HEK293 (cell line): ENCODE measurements at regions not wholly inside any gene's neighbourhood (a gene's known extent, or its start where the extent isn't known, plus 50 kb on each side); places are given as distances from the start of the nearest gene placed in this dataset.

ENCODE experiments used
- CTCF ChIP-seq: fragments of 450-650 bp; formaldehyde crosslinking; IDR thresholded peaks from 2 replicates; pipeline ENCODE4 v1.5.1; 2016; ENCODE audit warnings: missing biosample characterization, missing genetic modification characterization
- HOXA7 ChIP-seq: sonication (generic); formaldehyde crosslinking; IDR thresholded peaks from 2 replicates; pipeline ENCODE4 v1.8.1; 2022; ENCODE audit warnings: missing genetic modification reagents, borderline replicate concordance
- KLF1 ChIP-seq: fragments of 450-650 bp; formaldehyde crosslinking; IDR thresholded peaks from 2 replicates; pipeline ENCODE4 v1.5.1; 2016; ENCODE audit warnings: missing biosample characterization, missing genetic modification characterization
- KLF8 ChIP-seq: fragments of 450-650 bp; formaldehyde crosslinking; IDR thresholded peaks from 2 replicates; pipeline ENCODE4 v1.5.1; 2016; ENCODE audit warnings: missing biosample characterization, missing genetic modification characterization
- ZNF214 ChIP-seq: fragments of 450-650 bp; formaldehyde crosslinking; IDR thresholded peaks from 2 replicates; pipeline ENCODE4 v1.5.1; 2017; ENCODE audit warnings: missing biosample characterization, mild to moderate bottlenecking, missing genetic modification characterization, borderline replicate concordance
- ZNF280D ChIP-seq: fragments of 450-650 bp; formaldehyde crosslinking; IDR thresholded peaks from 2 replicates; pipeline ENCODE4 v1.5.1; 2016; ENCODE audit warnings: missing biosample characterization, missing genetic modification characterization
- ZNF585B ChIP-seq: fragments of 450-650 bp; formaldehyde crosslinking; IDR thresholded peaks from 2 replicates; pipeline ENCODE4 v1.5.1; 2016; ENCODE audit warnings: missing biosample characterization, missing genetic modification characterization
- ZNF623 ChIP-seq: fragments of 450-650 bp; formaldehyde crosslinking; IDR thresholded peaks from 2 replicates; pipeline ENCODE4 v1.5.1; 2016; ENCODE audit warnings: missing biosample characterization, missing genetic modification characterization
- ZNF639 ChIP-seq: fragments of 450-650 bp; formaldehyde crosslinking; IDR thresholded peaks from 2 replicates; pipeline ENCODE4 v1.5.1; 2016; ENCODE audit warnings: missing biosample characterization, missing genetic modification characterization
- ZNF785 ChIP-seq: fragments of 450-650 bp; formaldehyde crosslinking; IDR thresholded peaks from 2 replicates; pipeline ENCODE4 v1.5.1; 2016; ENCODE audit warnings: missing biosample characterization, missing genetic modification characterization
- TF ChIP-seq, protein P1 (sequence below): fragments of 450-650 bp; formaldehyde crosslinking; IDR thresholded peaks from 2 replicates; pipeline ENCODE4 v1.5.0; 2017; ENCODE audit warnings: missing biosample characterization, missing genetic modification characterization, borderline replicate concordance
- TF ChIP-seq, protein P2 (sequence below): fragments of 450-650 bp; formaldehyde crosslinking; IDR thresholded peaks from 2 replicates; pipeline ENCODE4 v1.5.1; 2016; ENCODE audit warnings: missing biosample characterization, missing genetic modification characterization
- TF ChIP-seq, protein P3 (sequence below): sonication (generic); formaldehyde crosslinking; IDR thresholded peaks from 2 replicates; pipeline ENCODE4 v1.8.1; 2022; ENCODE audit warnings: mild to moderate bottlenecking, moderate library complexity, missing genetic modification reagents

DNA sequence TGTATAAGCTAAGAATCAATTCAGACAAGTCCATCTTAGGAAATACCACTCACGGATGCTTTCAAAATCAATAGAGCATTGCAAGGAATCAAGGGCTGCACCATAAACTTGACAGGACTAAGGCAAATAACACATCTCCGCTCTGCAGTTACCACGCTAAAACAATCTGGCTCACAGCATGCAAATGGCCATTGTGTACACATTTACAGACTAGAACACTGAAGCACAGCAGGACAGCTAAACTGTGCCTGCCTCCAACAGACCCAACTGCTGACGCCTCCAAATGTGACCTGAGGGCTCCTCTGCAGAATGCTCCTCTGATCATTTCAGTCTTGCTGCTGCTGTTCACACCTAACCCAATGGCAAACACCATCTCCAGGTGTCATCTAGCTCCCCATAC is 104.3 kb downstream of the MEX3B start:
- TF ChIP-seq CTCF (tag by site-specific recombination), result no peak
- TF ChIP-seq ZNF214 (tag by site-specific recombination), result no peak
- no peak for TF ChIP-seq HOXA7
- no peak for TF ChIP-seq KLF8
- TF ChIP-seq, protein P1, sequence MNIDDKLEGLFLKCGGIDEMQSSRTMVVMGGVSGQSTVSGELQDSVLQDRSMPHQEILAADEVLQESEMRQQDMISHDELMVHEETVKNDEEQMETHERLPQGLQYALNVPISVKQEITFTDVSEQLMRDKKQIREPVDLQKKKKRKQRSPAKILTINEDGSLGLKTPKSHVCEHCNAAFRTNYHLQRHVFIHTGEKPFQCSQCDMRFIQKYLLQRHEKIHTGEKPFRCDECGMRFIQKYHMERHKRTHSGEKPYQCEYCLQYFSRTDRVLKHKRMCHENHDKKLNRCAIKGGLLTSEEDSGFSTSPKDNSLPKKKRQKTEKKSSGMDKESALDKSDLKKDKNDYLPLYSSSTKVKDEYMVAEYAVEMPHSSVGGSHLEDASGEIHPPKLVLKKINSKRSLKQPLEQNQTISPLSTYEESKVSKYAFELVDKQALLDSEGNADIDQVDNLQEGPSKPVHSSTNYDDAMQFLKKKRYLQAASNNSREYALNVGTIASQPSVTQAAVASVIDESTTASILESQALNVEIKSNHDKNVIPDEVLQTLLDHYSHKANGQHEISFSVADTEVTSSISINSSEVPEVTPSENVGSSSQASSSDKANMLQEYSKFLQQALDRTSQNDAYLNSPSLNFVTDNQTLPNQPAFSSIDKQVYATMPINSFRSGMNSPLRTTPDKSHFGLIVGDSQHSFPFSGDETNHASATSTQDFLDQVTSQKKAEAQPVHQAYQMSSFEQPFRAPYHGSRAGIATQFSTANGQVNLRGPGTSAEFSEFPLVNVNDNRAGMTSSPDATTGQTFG (tag by site-specific recombination), result no peak
- no peak for TF ChIP-seq ZNF585B (tag by site-specific recombination)
- TF ChIP-seq ZNF785, result no peak
- no peak for TF ChIP-seq ZNF623 (tag by site-specific recombination)
- TF ChIP-seq, protein P2, sequence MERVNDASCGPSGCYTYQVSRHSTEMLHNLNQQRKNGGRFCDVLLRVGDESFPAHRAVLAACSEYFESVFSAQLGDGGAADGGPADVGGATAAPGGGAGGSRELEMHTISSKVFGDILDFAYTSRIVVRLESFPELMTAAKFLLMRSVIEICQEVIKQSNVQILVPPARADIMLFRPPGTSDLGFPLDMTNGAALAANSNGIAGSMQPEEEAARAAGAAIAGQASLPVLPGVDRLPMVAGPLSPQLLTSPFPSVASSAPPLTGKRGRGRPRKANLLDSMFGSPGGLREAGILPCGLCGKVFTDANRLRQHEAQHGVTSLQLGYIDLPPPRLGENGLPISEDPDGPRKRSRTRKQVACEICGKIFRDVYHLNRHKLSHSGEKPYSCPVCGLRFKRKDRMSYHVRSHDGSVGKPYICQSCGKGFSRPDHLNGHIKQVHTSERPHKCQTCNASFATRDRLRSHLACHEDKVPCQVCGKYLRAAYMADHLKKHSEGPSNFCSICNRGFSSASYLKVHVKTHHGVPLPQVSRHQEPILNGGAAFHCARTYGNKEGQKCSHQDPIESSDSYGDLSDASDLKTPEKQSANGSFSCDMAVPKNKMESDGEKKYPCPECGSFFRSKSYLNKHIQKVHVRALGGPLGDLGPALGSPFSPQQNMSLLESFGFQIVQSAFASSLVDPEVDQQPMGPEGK (tag by site-specific recombination), result no peak
- TF ChIP-seq ZNF280D, result no peak
- TF ChIP-seq, protein P3, sequence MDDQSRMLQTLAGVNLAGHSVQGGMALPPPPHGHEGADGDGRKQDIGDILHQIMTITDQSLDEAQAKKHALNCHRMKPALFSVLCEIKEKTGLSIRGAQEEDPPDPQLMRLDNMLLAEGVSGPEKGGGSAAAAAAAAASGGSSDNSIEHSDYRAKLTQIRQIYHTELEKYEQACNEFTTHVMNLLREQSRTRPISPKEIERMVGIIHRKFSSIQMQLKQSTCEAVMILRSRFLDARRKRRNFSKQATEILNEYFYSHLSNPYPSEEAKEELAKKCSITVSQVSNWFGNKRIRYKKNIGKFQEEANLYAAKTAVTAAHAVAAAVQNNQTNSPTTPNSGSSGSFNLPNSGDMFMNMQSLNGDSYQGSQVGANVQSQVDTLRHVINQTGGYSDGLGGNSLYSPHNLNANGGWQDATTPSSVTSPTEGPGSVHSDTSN (CRISPR knock-in tag), result no peak
- TF ChIP-seq KLF1 (tag by site-specific recombination), result no peak
- 0 out of 2 replicates have a peak, but pooled peaks have one; percentile 23 for TF ChIP-seq ZNF639
